OCI-LY1 (cell line): ENCODE measurements at regions not wholly inside any gene's neighbourhood (a gene's known extent, or its start where the extent isn't known, plus 50 kb on each side); places are given as distances from the start of the nearest gene placed in this dataset.

ENCODE experiments used
- EZH2 ChIP-seq: fragments of 200-600 bp; sonication (generic), shearing (Covaris generic); IDR thresholded peaks from 2 replicates; pipeline ENCODE4 v1.8.0; 2017; ENCODE audit warnings: borderline replicate concordance, mixed run types, mild to moderate bottlenecking, antibody characterized with exemption, low read length, moderate library complexity, mixed read lengths
- TF ChIP-seq, protein P1 (sequence below): fragments of 200-600 bp; sonication (generic), shearing (Covaris generic); IDR thresholded peaks from 2 replicates; pipeline ENCODE4 v1.5.1; 2017; ENCODE audit warnings: mild to moderate bottlenecking, antibody characterized with exemption, low read length, moderate library complexity, mixed read lengths

- TF ChIP-seq, protein P1, sequence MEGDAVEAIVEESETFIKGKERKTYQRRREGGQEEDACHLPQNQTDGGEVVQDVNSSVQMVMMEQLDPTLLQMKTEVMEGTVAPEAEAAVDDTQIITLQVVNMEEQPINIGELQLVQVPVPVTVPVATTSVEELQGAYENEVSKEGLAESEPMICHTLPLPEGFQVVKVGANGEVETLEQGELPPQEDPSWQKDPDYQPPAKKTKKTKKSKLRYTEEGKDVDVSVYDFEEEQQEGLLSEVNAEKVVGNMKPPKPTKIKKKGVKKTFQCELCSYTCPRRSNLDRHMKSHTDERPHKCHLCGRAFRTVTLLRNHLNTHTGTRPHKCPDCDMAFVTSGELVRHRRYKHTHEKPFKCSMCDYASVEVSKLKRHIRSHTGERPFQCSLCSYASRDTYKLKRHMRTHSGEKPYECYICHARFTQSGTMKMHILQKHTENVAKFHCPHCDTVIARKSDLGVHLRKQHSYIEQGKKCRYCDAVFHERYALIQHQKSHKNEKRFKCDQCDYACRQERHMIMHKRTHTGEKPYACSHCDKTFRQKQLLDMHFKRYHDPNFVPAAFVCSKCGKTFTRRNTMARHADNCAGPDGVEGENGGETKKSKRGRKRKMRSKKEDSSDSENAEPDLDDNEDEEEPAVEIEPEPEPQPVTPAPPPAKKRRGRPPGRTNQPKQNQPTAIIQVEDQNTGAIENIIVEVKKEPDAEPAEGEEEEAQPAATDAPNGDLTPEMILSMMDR: no peak
- no peak for TF ChIP-seq EZH2
Observed at GRCh38 chr16:65751622-65752521, 614.6 kb upstream of the CDH5 start.
